Heart left ventricle (tissue), 16 donors: ENCODE measurements at regions not wholly inside any gene's neighbourhood (a gene's known extent, or its start where the extent isn't known, plus 50 kb on each side); places are given as distances from the start of the nearest gene placed in this dataset.

ENCODE experiments used
- ATAC-seq, 4 donors: fragments of 200-7000 bp; cut with Tn5 transposase; one replicate each; pipeline ENCODE4 v1.9.1; 2020 to 2022; ENCODE audit warnings: moderate library complexity in 4 of 4, mild to moderate bottlenecking in 3 of 4, moderate number of reproducible peaks in 1 of 4
- DNase-seq, 5 donors: peaks; one replicate each; pipeline ENCODE4 v3.0.0-alpha.2; 2020
- H3K27ac ChIP-seq, 12 donors: fragments of 200-600 bp; sonication (generic) in 4 of 12; one replicate each; pipeline versions ENCODE4 v1.5.0 to v1.8.0; 2016 to 2022; ENCODE audit warnings: mild to moderate bottlenecking in 2 of 12
- H3K27me3 ChIP-seq, 9 donors: fragments of 200-600 bp; sonication (generic) in 2 of 9; one replicate each; pipeline versions ENCODE4 v1.5.1 to v1.8.0; 2016 to 2022; ENCODE audit warnings: mild to moderate bottlenecking in 3 of 9
- H3K36me3 ChIP-seq, 9 donors: fragments of 200-600 bp; sonication (generic) in 2 of 9; one replicate each; pipeline versions ENCODE4 v1.5.0 to v1.8.0; 2018 to 2022; ENCODE audit warnings: mild to moderate bottlenecking in 2 of 9
- H3K4me1 ChIP-seq, 12 donors: fragments of 200-600 bp; sonication (generic) in 4 of 12; one replicate each; pipeline versions ENCODE4 v1.5.0 to v1.8.0; 2016 to 2022; ENCODE audit warnings: mild to moderate bottlenecking in 3 of 12
- H3K4me3 ChIP-seq, 12 donors: fragments of 200-600 bp; sonication (generic) in 4 of 12; one replicate each; pipeline versions ENCODE4 v1.5.0 to v1.8.0; 2017 to 2022; ENCODE audit warnings: mild to moderate bottlenecking in 9 of 12, moderate library complexity in 4 of 12
- H3K9me3 ChIP-seq, 12 donors: fragments of 200-600 bp; sonication (generic) in 4 of 12; one replicate each; pipeline versions ENCODE4 v1.5.0 to v1.8.0; 2016 to 2022; ENCODE audit warnings: mild to moderate bottlenecking in 1 of 12
- CTCF ChIP-seq, 12 donors: fragments of 200-600 bp; sonication (generic) in 4 of 12; IDR thresholded peaks; one replicate each; pipeline versions ENCODE4 v1.5.0 to v1.8.0; 2018 to 2022; ENCODE audit warnings: antibody characterized with exemption in 12 of 12, mild to moderate bottlenecking in 5 of 12
- POLR2A ChIP-seq, 2 donors: fragments of 450-650 bp; IDR thresholded peaks; one replicate each; pipeline ENCODE4 v1.6.1; 2017; ENCODE audit warnings: antibody characterized with exemption in 2 of 2, mild to moderate bottlenecking in 2 of 2, moderate library complexity in 2 of 2
- WGBS, 4 donors: extraction: QIAGEN DNeasy Blood & Tissue Kit in 2 of 4; methylation state at CpG; one replicate each; pipeline versions ENCODE4 v1.1.5 to v1.1.7; 2013 to 2018; 5-methylcytosine and 5-hydroxymethylcytosine counted together
- intact Hi-C, 10 donors: fragments of 100-400 bp; cut with DNase I; formaldehyde crosslinking; loops; one replicate each; pipeline versions ENCODE4 v1.11.1 to v1.14.2; 2022
- donor health status: ischemic (EF 13 %, LVEDD 7.1; RV severe dilation, severe dysfunction).
- donor health status: healthy with polysubstance abuse.
- donor health status: DM: no; HTN: yes; CAD: no.
- donor health status: DM: no; HTN: no; CAD: no.
- donor health status: ischemic (EF 25% LVEDD 6.9; RV normal size, moderate dysfunction).
- donor health status: ischemic (EF 25% LVEDD 5.7; RV mildly dilated, moderate dysfunction).
- donor health status: healthy.
- donor health status: DM: yes; HTN: yes; CAD: no.
- donor health status: ischemic (EF 35%, LVEDD 5.7; RV mildly dilated, moderate dysfunction).
- donor health status: nonischemic (EF 11% LVEDD 7.7; RV severe dilation, severe dysfunction).
- donor health status: DM: yes; HTN: yes; CAD: no.
- donor health status: PGD.
- donor health status: ischemic (EF 29% LVEDD 5.4; RV normal size, mild dysfunction).
- donor health status: nonischemic (EF 23%, LVEDD 6.1; RV moderate dilation, normal function).

- no peak overlapping the region for H3K27ac ChIP-seq
- H3K27me3 ChIP-seq = no peaks in the 10 kb centered on the region
- no peak overlapping the region for H3K4me3 ChIP-seq
- no peaks in the 10 kb centered on the region for H3K9me3 ChIP-seq
- 47 to 56% (median 53%) methylated on average over 5 of the region's 5 CpGs for whole genome bisulfite sequencing, 4 donors
- intact Hi-C loops = no loop called here
- H3K36me3 ChIP-seq = no peaks in the 10 kb centered on the region
- no peak for ATAC-seq
- H3K4me1 ChIP-seq = no peaks in the 10 kb centered on the region
- DNase-seq = no peak
- TF ChIP-seq POLR2A (IDR thresholded peaks at IDR 0.05) (no peak), CTCF (IDR thresholded peaks at IDR 0.05) (no peak)
Measured at GRCh38 chr1:98351561-98351960, 310.0 kb upstream of the SNX7 start.

GRCh38 chr1:98345417-98345816 is 316.1 kb upstream of the SNX7 start:
- DNase-seq (no peak), ATAC-seq (no peak)
- no peak overlapping the region for H3K27ac ChIP-seq
- no peaks in the 10 kb centered on the region for H3K36me3 ChIP-seq
- no peak overlapping the region for H3K4me3 ChIP-seq
- intact Hi-C loops = no loop called here
- no peaks in the 10 kb centered on the region for H3K9me3 ChIP-seq
- TF ChIP-seq POLR2A (IDR thresholded peaks at IDR 0.05) = no peak
- TF ChIP-seq CTCF (IDR thresholded peaks at IDR 0.05) = no peak
- 51 to 67% (median 62%) methylated on average over 2 of the region's 2 CpGs for WGBS, 4 donors
- H3K4me1 ChIP-seq = no peaks in the 10 kb centered on the region
- H3K27me3 ChIP-seq = no peaks in the 10 kb centered on the region

- ATAC-seq (no peak), DNase-seq (no peak)
- Histone ChIP-seq H3K4me3 (no peak overlapping the region), H3K27me3 (no peaks in the 10 kb centered on the region), H3K9me3 (no peaks in the 10 kb centered on the region), H3K27ac (no peak overlapping the region), H3K36me3 (no peaks in the 10 kb centered on the region), H3K4me1 (no peaks in the 10 kb centered on the region)
- WGBS, 4 donors = 59 to 74% (median 67%) methylated on average over 3 of the region's 3 CpGs
- intact Hi-C loops = no loop called here
- TF ChIP-seq CTCF (IDR thresholded peaks at IDR 0.05) (no peak), POLR2A (IDR thresholded peaks at IDR 0.05) (no peak)
Measured at GRCh38 chr1:98344731-98345130, 316.8 kb upstream of the SNX7 start.

GRCh38 chr1:98342566-98342965 is 319.0 kb upstream of the SNX7 start:
- Histone ChIP-seq H3K4me3 (no peak overlapping the region), H3K27me3 (no peaks in the 10 kb centered on the region), H3K9me3 (no peaks in the 10 kb centered on the region), H3K27ac (no peak overlapping the region), H3K4me1 (no peaks in the 10 kb centered on the region), H3K36me3 (no peaks in the 10 kb centered on the region)
- intact Hi-C loops = no loop called here
- ATAC-seq = no peak
- 68 to 93% (median 70%) methylated on average over 1 of the region's 1 CpG for WGBS, 4 donors
- TF ChIP-seq CTCF (IDR thresholded peaks at IDR 0.05) (no peak), POLR2A (IDR thresholded peaks at IDR 0.05) (no peak)
- no peak for DNase-seq
